Epithelial cell of proximal tubule (primary cell): ENCODE measurements at regions not wholly inside any gene's neighbourhood (a gene's known extent, or its start where the extent isn't known, plus 50 kb on each side); places are given as distances from the start of the nearest gene placed in this dataset.

Experiments
- DNase-seq: peaks from one replicate; pipeline ENCODE4 v3.0.0-alpha.2; 2011; ENCODE audit warnings: low read depth
- H3K4me3 ChIP-seq: 2 replicates; pipeline ENCODE4 v1.5.1; 2011; ENCODE audit warnings: low read depth, mild to moderate bottlenecking, low read length
- TF ChIP-seq, protein P1 (sequence below): conservative IDR thresholded peaks from 2 replicates; pipeline ENCODE4 v1.5.1; 2012; ENCODE audit warnings: low read depth, mild to moderate bottlenecking, low read length

DNA sequence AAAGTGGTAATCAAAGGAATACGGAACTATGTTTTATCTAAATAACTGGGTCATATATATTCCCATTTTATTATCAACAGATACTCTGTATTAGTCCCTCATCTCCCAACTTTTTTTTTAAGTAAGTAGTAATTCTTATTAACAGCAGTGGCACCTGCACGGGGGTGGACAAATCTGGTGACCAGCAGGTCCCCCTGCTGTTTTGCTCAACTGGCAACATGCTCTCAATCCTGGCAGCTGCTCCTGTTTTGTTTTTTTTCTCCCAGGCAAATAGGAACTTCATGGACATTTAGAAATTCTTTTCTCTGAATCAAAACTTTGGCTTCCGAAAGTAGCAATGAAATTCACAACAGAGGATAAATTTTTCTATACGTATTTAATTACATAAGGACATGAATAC, 193.5 kb downstream of the SS18 start:
- no peak for DNase-seq

DNA sequence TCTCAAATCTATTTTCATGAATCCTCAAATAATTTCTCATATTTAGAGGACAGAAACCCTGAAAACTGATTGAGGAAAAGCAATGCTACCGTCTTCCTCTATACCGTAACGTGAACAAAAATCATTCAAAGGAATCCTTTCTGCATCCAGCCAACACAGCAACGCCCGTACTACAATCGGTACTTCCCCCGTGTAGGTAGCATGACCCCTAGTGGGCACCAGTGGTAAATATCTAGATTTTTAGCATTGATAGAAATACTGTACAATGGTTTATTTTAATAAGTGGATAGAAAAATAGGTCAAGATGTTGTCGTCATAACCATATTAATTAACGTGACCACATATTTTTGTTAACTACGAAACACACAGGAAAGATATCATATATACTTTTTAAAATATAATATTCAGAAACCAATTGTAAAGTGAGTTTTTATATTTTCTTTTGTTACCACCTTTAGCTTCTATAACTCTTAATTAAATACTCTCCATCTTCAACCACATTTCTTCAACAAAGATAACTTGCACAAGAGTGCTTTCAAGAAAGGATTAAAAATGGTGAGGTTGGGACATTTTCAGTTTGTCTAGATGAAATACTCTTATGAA, 194.1 kb downstream of the SS18 start:
- TF ChIP-seq, protein P1, sequence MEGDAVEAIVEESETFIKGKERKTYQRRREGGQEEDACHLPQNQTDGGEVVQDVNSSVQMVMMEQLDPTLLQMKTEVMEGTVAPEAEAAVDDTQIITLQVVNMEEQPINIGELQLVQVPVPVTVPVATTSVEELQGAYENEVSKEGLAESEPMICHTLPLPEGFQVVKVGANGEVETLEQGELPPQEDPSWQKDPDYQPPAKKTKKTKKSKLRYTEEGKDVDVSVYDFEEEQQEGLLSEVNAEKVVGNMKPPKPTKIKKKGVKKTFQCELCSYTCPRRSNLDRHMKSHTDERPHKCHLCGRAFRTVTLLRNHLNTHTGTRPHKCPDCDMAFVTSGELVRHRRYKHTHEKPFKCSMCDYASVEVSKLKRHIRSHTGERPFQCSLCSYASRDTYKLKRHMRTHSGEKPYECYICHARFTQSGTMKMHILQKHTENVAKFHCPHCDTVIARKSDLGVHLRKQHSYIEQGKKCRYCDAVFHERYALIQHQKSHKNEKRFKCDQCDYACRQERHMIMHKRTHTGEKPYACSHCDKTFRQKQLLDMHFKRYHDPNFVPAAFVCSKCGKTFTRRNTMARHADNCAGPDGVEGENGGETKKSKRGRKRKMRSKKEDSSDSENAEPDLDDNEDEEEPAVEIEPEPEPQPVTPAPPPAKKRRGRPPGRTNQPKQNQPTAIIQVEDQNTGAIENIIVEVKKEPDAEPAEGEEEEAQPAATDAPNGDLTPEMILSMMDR: peak; percentile 83
- H3K4me3 ChIP-seq: no peak overlapping the region
- no peak for DNase-seq

More for the DNA sequence above, 193.5 kb downstream of the SS18 start:
- TF ChIP-seq, protein P1: no peak
- no peak overlapping the region for H3K4me3 ChIP-seq

DNA sequence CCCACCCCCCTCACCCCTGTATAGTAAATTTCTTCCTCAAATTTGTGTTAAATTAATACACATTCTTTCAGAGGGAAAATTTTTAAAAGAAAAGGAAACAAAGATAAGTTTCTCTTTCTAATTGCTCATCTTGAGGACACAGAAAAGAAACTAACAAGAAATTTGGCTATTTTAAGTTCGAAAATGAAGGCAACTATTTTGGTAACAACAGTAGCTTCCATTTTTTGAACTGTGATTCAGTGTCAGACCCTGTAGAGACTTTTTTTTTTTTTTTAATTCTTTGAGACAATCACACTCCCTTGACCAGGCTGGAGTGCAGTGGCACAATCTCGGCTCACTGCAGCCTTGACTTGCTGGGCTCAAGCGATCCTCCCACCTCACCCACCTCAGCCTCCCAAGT, 194.9 kb downstream of the SS18 start:
- DNase-seq: no peak
- TF ChIP-seq, protein P1: no peak
- no peak overlapping the region for H3K4me3 ChIP-seq

DNA sequence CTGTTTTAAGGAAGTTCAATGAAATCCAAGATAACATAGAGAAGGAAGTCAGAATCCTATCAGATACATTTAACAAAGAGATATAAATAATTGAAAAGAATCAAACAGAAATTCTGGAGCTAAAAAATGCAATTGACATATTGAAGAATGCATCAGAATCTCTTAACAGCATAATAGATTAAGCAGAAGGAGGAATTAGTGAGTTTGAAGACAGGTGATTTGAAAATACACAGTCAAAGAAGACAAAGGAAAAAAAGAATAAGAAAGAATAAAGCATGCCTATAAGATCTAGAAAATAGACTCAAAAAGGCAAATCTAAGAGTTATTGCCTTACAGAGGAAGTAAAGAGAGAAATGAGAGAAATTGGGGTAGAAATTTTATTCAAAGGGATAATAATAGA, 204.1 kb downstream of the SS18 start:
- TF ChIP-seq, protein P1: no peak
- no peak for DNase-seq
- H3K4me3 ChIP-seq: no peak overlapping the region

DNA sequence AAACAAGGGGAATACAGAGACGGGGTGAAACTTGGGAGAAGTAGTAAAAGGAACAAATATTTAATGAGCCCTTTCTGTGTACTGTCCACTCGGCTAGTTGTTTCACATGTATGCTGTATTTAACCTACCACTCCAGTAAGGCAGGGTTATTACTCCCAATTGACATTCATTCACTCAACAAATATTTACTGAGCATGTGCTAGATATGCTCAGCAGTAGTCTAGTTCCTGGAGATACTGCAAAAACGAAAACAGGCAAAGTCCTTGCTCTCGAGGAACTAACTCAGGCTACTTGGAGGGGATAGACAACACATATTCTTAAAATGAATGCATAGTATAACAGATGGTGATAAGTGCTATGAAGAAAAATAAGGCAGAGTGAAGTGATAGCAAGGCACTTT, 207.3 kb downstream of the SS18 start:
- H3K4me3 ChIP-seq: no peak overlapping the region
- TF ChIP-seq, protein P1: no peak
- no peak for DNase-seq

DNA sequence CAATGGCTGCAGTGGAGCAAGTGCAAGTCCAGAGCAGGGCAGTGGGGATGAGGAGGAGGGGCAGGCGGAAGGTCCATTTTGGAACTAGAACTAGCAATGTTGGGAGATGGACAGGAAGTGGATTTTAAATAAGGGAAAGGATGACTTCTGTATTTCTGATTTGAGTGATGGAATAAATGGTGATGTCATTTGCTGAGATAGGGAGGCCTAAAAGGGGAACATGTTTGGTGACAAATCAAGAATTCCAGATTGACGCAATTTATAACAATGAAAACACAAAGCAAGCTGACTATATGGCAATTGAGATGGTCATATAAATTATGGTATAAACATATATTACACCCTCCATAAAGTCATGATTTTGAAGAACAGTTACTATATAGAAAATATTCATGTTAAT, 209.3 kb downstream of the SS18 start:
- H3K4me3 ChIP-seq: no peak overlapping the region
- DNase-seq: no peak
- TF ChIP-seq, protein P1: no peak

DNA sequence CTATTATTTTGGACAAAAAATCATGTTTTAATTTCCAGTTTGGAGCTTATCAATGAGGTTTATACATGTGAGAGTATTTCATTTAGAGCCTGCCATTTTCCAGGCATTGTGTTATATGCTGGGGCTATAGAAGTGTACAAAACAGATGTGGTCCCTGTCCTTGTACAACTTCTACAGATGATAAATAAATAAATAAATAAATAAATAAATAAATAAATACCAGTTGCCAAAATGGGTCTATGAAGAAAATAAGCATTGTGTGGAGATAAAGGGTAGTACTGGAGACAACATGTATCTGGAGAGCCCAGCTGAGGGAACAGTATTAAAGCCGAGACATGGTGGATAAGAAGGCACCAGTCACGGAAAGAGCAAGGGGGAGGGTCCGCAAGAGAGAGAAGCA, 210.0 kb downstream of the SS18 start:
- H3K4me3 ChIP-seq: no peak overlapping the region
- DNase-seq: no peak
- TF ChIP-seq, protein P1: no peak
